A549 (cell line): ENCODE measurements at regions not wholly inside any gene's neighbourhood (a gene's known extent, or its start where the extent isn't known, plus 50 kb on each side); places are given as distances from the start of the nearest gene placed in this dataset.

Source experiments
- CBX2 ChIP-seq: fragments of 200-600 bp; sonication (generic); IDR thresholded peaks from 2 replicates; pipeline ENCODE4 v1.6.1; 2016; ENCODE audit warnings: low read depth, mild to moderate bottlenecking, borderline replicate concordance
- CHD4 ChIP-seq: fragments of 200-600 bp; sonication (generic); IDR thresholded peaks from 2 replicates; pipeline ENCODE4 v1.6.1; 2016; ENCODE audit warnings: antibody characterized with exemption, mild to moderate bottlenecking, borderline replicate concordance
- JUN ChIP-seq, 2 experiments: fragments of >200 bp; sonication (Bioruptor Twin); formaldehyde crosslinking; IDR thresholded peaks; 2 replicates in 1 of 2; 3 replicates in 1 of 2; pipeline ENCODE4 v1.6.1; 2016 to 2017
- RCOR1 ChIP-seq: fragments of 150-350 bp; IDR thresholded peaks from 2 replicates; pipeline ENCODE4 v1.6.1; 2014; ENCODE audit warnings: antibody characterized with exemption, low read length, low read depth
- RFX5 ChIP-seq: fragments of 450-650 bp; IDR thresholded peaks from 2 replicates; pipeline ENCODE4 v1.7.1; 2014; ENCODE audit warnings: antibody characterized with exemption, mild to moderate bottlenecking, moderate library complexity
- RNF2 ChIP-seq: fragments of 200-600 bp; sonication (generic); IDR thresholded peaks from 2 replicates; pipeline ENCODE4 v1.6.1; 2016; ENCODE audit warnings: low read depth, mild to moderate bottlenecking, antibody characterized with exemption, moderate library complexity, borderline replicate concordance
- ZSCAN20 ChIP-seq: fragments of 250-450 bp; sonication (Bioruptor Pico); IDR thresholded peaks from 2 replicates; pipeline ENCODE4 v1.8.0; 2022; ENCODE audit warnings: mild to moderate bottlenecking, moderate library complexity
- TF ChIP-seq, protein P1 (sequence below): fragments of >200 bp; sonication (Bioruptor Twin); formaldehyde crosslinking; IDR thresholded peaks from 3 replicates; pipeline ENCODE4 v1.5.1; 2016
- TF ChIP-seq, protein P2 (sequence below): IDR thresholded peaks from 2 replicates; pipeline ENCODE4 v1.6.1; 2012
- TF ChIP-seq, protein P3 (sequence below): fragments of 450-650 bp; IDR thresholded peaks from 2 replicates; pipeline ENCODE4 v1.6.1; 2014; ENCODE audit warnings: antibody characterized with exemption
- TF ChIP-seq, protein P4 (sequence below): IDR thresholded peaks from 2 replicates; pipeline ENCODE4 v1.6.1; 2012; ENCODE audit warnings: low read depth, borderline replicate concordance
- TF ChIP-seq, protein P5 (sequence below): fragments of 200-600 bp; sonication (generic); IDR thresholded peaks from 2 replicates; pipeline ENCODE4 v1.6.1; 2016; ENCODE audit warnings: antibody characterized with exemption, mild to moderate bottlenecking, moderate library complexity

DNA sequence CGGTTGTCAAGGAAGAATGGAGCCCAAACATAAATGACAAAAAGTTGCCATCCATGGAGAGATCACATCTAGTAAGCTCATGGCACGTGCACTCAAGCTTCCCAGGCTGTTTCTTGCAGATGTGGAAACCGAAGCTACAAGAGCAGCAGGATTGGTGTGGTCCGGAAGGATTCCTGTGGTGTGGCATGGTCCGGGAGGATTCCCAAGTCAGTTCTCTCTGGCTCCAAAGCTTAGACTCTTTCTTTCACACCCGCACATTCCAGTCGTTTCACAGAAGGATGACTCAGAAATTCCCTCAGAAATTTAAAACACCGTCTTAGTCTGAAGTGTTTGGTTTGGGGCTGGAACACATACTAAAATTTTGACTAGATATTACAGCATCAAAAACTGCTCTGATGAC, 78.0 kb upstream of the DRD2 start:
- TF ChIP-seq, protein P1, sequence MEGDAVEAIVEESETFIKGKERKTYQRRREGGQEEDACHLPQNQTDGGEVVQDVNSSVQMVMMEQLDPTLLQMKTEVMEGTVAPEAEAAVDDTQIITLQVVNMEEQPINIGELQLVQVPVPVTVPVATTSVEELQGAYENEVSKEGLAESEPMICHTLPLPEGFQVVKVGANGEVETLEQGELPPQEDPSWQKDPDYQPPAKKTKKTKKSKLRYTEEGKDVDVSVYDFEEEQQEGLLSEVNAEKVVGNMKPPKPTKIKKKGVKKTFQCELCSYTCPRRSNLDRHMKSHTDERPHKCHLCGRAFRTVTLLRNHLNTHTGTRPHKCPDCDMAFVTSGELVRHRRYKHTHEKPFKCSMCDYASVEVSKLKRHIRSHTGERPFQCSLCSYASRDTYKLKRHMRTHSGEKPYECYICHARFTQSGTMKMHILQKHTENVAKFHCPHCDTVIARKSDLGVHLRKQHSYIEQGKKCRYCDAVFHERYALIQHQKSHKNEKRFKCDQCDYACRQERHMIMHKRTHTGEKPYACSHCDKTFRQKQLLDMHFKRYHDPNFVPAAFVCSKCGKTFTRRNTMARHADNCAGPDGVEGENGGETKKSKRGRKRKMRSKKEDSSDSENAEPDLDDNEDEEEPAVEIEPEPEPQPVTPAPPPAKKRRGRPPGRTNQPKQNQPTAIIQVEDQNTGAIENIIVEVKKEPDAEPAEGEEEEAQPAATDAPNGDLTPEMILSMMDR = no peak
- TF ChIP-seq, protein P2, sequence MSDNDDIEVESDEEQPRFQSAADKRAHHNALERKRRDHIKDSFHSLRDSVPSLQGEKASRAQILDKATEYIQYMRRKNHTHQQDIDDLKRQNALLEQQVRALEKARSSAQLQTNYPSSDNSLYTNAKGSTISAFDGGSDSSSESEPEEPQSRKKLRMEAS = no peak
- TF ChIP-seq RFX5 (no peak), RCOR1 (no peak), JUN (IDR thresholded peaks at IDR 0.05) (no peak), CHD4 (no peak), ZSCAN20 (CRISPR knock-in tag) (no peak), CBX2 (no peak), RNF2 (no peak)
- TF ChIP-seq, protein P3, sequence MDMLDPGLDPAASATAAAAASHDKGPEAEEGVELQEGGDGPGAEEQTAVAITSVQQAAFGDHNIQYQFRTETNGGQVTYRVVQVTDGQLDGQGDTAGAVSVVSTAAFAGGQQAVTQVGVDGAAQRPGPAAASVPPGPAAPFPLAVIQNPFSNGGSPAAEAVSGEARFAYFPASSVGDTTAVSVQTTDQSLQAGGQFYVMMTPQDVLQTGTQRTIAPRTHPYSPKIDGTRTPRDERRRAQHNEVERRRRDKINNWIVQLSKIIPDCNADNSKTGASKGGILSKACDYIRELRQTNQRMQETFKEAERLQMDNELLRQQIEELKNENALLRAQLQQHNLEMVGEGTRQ = no peak
- TF ChIP-seq, protein P4, sequence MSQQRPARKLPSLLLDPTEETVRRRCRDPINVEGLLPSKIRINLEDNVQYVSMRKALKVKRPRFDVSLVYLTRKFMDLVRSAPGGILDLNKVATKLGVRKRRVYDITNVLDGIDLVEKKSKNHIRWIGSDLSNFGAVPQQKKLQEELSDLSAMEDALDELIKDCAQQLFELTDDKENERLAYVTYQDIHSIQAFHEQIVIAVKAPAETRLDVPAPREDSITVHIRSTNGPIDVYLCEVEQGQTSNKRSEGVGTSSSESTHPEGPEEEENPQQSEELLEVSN = no peak
- TF ChIP-seq, protein P5, sequence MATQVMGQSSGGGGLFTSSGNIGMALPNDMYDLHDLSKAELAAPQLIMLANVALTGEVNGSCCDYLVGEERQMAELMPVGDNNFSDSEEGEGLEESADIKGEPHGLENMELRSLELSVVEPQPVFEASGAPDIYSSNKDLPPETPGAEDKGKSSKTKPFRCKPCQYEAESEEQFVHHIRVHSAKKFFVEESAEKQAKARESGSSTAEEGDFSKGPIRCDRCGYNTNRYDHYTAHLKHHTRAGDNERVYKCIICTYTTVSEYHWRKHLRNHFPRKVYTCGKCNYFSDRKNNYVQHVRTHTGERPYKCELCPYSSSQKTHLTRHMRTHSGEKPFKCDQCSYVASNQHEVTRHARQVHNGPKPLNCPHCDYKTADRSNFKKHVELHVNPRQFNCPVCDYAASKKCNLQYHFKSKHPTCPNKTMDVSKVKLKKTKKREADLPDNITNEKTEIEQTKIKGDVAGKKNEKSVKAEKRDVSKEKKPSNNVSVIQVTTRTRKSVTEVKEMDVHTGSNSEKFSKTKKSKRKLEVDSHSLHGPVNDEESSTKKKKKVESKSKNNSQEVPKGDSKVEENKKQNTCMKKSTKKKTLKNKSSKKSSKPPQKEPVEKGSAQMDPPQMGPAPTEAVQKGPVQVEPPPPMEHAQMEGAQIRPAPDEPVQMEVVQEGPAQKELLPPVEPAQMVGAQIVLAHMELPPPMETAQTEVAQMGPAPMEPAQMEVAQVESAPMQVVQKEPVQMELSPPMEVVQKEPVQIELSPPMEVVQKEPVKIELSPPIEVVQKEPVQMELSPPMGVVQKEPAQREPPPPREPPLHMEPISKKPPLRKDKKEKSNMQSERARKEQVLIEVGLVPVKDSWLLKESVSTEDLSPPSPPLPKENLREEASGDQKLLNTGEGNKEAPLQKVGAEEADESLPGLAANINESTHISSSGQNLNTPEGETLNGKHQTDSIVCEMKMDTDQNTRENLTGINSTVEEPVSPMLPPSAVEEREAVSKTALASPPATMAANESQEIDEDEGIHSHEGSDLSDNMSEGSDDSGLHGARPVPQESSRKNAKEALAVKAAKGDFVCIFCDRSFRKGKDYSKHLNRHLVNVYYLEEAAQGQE = no peak
